ENCODE measurements at regions not wholly inside any gene's neighbourhood (a gene's known extent, or its start where the extent isn't known, plus 50 kb on each side); places are given as distances from the start of the nearest gene placed in this dataset.

DNA sequence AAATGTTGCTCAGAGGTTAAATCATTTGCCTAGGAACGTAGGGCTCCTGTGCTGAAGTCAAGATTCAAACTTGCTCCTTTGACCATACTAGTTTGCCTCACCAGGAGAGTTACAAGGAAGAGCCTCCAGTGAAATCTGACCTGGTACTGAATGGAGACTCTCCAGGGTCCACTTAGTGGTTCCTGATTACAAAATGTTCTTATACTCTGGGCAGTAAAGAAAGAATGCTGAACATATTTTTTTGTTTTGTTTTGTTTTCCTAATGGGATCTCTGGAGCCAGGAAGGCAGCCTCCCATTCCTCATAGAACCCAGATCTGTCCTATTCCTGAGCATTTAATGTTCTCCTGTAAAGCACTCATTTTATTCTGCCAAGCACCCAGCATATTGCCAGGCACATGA lies 256.5 kb upstream of the CLINT1 start:
- Histone ChIP-seq H3K9me3 (ENCODE audit: low read length) (no peaks in the 10 kb centered on the region), H3K4me3 (replicated peaks in 1 of 3; ENCODE audit: insufficient read depth in 1 of 3, low read depth in 2 of 3, low read length in 3 of 3) (no peak overlapping the region), H3K4me2 (ENCODE audit: low read depth, low read length) (no peak overlapping the region), H3K27ac (ENCODE audit: extremely low read length, insufficient read depth, low read length) (no peak overlapping the region), H3K27me3 (ENCODE audit: control insufficient read depth in 1 of 2, insufficient read depth in 2 of 2, low read length in 2 of 2) (no peaks in the 10 kb centered on the region; a peak in 1 of 5 replicates), H2AFZ (ENCODE audit: low read length) (no peak overlapping the region), H3K79me2 (ENCODE audit: insufficient read depth, low read length) (no peaks in the 10 kb centered on the region), H3K4me1 (ENCODE audit: insufficient read depth, low read length) (no peaks in the 10 kb centered on the region), H4K20me1 (ENCODE audit: insufficient read depth, low read length) (no peaks in the 10 kb centered on the region), H3K36me3 (replicated peaks in 1 of 2; ENCODE audit: control insufficient read depth in 1 of 2, insufficient read depth in 2 of 2, low read length in 2 of 2) (no peaks in the 10 kb centered on the region), H3K9ac (ENCODE audit: insufficient read depth, low read depth, low read length) (no peak overlapping the region)
- BruUV-seq (replicated peaks): no TSS peak
- intact Hi-C loops (cut with micrococcal nuclease; ENCODE audit: unreplicated experiment) (no loop called here), in situ Hi-C loops (cut with HindIII; ENCODE audit: extremely low pct_ligation_motif_present, low pct_unique_long_range_greater_than_20kb) (no loop called here)
- ChIA-PET CTCF (ENCODE audit: low intra/inter-chr PET ratio, low total read pairs) (no interaction called here), POLR2A (no interaction called here)
- WGBS (ENCODE audit: low lambda C conversion rate): 0% methylated on average over 1 of the region's 1 CpG
- ATAC-seq (no peak), DNase-seq (ENCODE audit: low spot score) (no peak), FAIRE-seq (no peak)
- TF ChIP-seq PATZ1 (CRISPR knock-in tag; IDR thresholded peaks at IDR 0.05): no peak
- no peak for TF ChIP-seq DMAP1 (CRISPR knock-in tag; IDR thresholded peaks at IDR 0.05)
- TF ChIP-seq NFIC (IDR thresholded peaks at IDR 0.05; ENCODE audit: low read length): no peak
- TF ChIP-seq, protein P1, sequence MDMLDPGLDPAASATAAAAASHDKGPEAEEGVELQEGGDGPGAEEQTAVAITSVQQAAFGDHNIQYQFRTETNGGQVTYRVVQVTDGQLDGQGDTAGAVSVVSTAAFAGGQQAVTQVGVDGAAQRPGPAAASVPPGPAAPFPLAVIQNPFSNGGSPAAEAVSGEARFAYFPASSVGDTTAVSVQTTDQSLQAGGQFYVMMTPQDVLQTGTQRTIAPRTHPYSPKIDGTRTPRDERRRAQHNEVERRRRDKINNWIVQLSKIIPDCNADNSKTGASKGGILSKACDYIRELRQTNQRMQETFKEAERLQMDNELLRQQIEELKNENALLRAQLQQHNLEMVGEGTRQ (IDR thresholded peaks at IDR 0.05; ENCODE audit: low read depth, low read length): no peak
- TF ChIP-seq, protein P1 (CRISPR knock-in tag; IDR thresholded peaks at IDR 0.05; ENCODE audit: borderline replicate concordance): no peak
- TF ChIP-seq E2F5 (CRISPR knock-in tag; conservative IDR thresholded peaks at IDR 0.05): no peak
- no peak for TF ChIP-seq ZBTB42 (CRISPR knock-in tag; IDR thresholded peaks at IDR 0.05)
- no peak for TF ChIP-seq ZBTB2 (CRISPR knock-in tag; IDR thresholded peaks at IDR 0.05; ENCODE audit: low read depth)
- TF ChIP-seq, protein P2, sequence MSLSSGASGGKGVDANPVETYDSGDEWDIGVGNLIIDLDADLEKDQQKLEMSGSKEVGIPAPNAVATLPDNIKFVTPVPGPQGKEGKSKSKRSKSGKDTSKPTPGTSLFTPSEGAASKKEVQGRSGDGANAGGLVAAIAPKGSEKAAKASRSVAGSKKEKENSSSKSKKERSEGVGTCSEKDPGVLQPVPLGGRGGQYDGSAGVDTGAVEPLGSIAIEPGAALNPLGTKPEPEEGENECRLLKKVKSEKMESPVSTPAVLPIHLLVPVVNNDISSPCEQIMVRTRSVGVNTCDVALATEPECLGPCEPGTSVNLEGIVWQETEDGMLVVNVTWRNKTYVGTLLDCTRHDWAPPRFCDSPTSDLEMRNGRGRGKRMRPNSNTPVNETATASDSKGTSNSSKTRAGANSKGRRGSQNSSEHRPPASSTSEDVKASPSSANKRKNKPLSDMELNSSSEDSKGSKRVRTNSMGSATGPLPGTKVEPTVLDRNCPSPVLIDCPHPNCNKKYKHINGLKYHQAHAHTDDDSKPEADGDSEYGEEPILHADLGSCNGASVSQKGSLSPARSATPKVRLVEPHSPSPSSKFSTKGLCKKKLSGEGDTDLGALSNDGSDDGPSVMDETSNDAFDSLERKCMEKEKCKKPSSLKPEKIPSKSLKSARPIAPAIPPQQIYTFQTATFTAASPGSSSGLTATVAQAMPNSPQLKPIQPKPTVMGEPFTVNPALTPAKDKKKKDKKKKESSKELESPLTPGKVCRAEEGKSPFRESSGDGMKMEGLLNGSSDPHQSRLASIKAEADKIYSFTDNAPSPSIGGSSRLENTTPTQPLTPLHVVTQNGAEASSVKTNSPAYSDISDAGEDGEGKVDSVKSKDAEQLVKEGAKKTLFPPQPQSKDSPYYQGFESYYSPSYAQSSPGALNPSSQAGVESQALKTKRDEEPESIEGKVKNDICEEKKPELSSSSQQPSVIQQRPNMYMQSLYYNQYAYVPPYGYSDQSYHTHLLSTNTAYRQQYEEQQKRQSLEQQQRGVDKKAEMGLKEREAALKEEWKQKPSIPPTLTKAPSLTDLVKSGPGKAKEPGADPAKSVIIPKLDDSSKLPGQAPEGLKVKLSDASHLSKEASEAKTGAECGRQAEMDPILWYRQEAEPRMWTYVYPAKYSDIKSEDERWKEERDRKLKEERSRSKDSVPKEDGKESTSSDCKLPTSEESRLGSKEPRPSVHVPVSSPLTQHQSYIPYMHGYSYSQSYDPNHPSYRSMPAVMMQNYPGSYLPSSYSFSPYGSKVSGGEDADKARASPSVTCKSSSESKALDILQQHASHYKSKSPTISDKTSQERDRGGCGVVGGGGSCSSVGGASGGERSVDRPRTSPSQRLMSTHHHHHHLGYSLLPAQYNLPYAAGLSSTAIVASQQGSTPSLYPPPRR (CRISPR knock-in tag; IDR thresholded peaks at IDR 0.05; ENCODE audit: borderline replicate concordance): no peak
- no peak for TF ChIP-seq MTA1 (CRISPR knock-in tag; IDR thresholded peaks at IDR 0.05; ENCODE audit: borderline replicate concordance)
- no peak for TF ChIP-seq ZNF619 (CRISPR knock-in tag; IDR thresholded peaks at IDR 0.05)
- TF ChIP-seq ZNF841 (CRISPR knock-in tag; IDR thresholded peaks at IDR 0.05; ENCODE audit: borderline replicate concordance): no peak
- TF ChIP-seq GLMP (CRISPR knock-in tag; IDR thresholded peaks at IDR 0.05; ENCODE audit: borderline replicate concordance): no peak
